ENCODE measurements at regions not wholly inside any gene's neighbourhood (a gene's known extent, or its start where the extent isn't known, plus 50 kb on each side); places are given as distances from the start of the nearest gene placed in this dataset.
"Not testable (repeated sequence)": the region's sequence is repeated elsewhere in the genome, so short reads cannot be mapped to it uniquely, and the experiment has no call there.

- DNase-seq (ENCODE audit: low read depth, low spot score) = no peak
Observed at GRCh38 chr14:52202151-52202550, 65.3 kb upstream of the PTGDR start.

GRCh38 chr14:52190337-52190931 is 77.1 kb upstream of the PTGDR start:
- DNase-seq (ENCODE audit: low read depth, low spot score) = no peak

- DNase-seq (ENCODE audit: low read depth, low spot score) = no peak
Observed at GRCh38 chr14:52189325-52189724, 78.2 kb upstream of the PTGDR start.

GRCh38 chr14:52188381-52188780 is 79.1 kb upstream of the PTGDR start:
- no peak for DNase-seq (ENCODE audit: low read depth, low spot score)

- DNase-seq (ENCODE audit: low read depth, low spot score) = no peak
Observed at GRCh38 chr14:52185178-52185577, 82.3 kb upstream of the PTGDR start.

- DNase-seq (ENCODE audit: low read depth, low spot score) = no peak
Observed at GRCh38 chr14:52182853-52183252, 84.6 kb upstream of the PTGDR start.

GRCh38 chr14:52179141-52179790 is 88.2 kb upstream of the PTGDR start:
- DNase-seq (ENCODE audit: low read depth, low spot score) = no peak

- no peak for DNase-seq (ENCODE audit: low read depth, low spot score)
Observed at GRCh38 chr14:52175982-52176502, 91.5 kb upstream of the PTGDR start.

- peak; percentile 5 for DNase-seq (ENCODE audit: low read depth, low spot score)
Observed at GRCh38 chr14:52171932-52172331, 95.6 kb upstream of the PTGDR start.

- DNase-seq (ENCODE audit: low read depth, low spot score) = no peak
Observed at GRCh38 chr14:52166822-52167221, 98.0 kb upstream of the NID2 start.

GRCh38 chr14:52155651-52156213 is 86.9 kb upstream of the NID2 start:
- DNase-seq (ENCODE audit: low read depth, low spot score) = no peak

GRCh38 chr14:52154992-52155650 is 86.3 kb upstream of the NID2 start:
- DNase-seq (ENCODE audit: low read depth, low spot score) = no peak

- no peak for DNase-seq (ENCODE audit: low read depth, low spot score)
Observed at GRCh38 chr14:52153939-52154338, 85.1 kb upstream of the NID2 start.

GRCh38 chr14:52150162-52150561 is 81.3 kb upstream of the NID2 start:
- no peak for DNase-seq (ENCODE audit: low read depth, low spot score)

GRCh38 chr14:52148371-52148770 is 79.5 kb upstream of the NID2 start:
- DNase-seq (ENCODE audit: low read depth, low spot score) = no peak

GRCh38 chr14:52146504-52146903 is 77.6 kb upstream of the NID2 start:
- DNase-seq (ENCODE audit: low read depth, low spot score) = no peak

- DNase-seq (ENCODE audit: low read depth, low spot score) = not testable (repeated sequence)
Observed at GRCh38 chr14:52144099-52144498, 75.2 kb upstream of the NID2 start.

- no peak for DNase-seq (ENCODE audit: low read depth, low spot score)
Observed at GRCh38 chr14:52142504-52142903, 73.6 kb upstream of the NID2 start.

- peak; percentile 96 for DNase-seq (ENCODE audit: low read depth, low spot score)
Observed at GRCh38 chr14:52131640-52132320, 62.9 kb upstream of the NID2 start.

- DNase-seq (ENCODE audit: low read depth, low spot score) = no peak
Observed at GRCh38 chr14:52129721-52130120, 60.9 kb upstream of the NID2 start.

- DNase-seq (ENCODE audit: low read depth, low spot score) = no peak
Observed at GRCh38 chr14:52125885-52126284, 57.0 kb upstream of the NID2 start.

Measured in astrocyte of the hippocampus (primary cell).